ENCODE measurements at regions not wholly inside any gene's neighbourhood (a gene's known extent, or its start where the extent isn't known, plus 50 kb on each side); places are given as distances from the start of the nearest gene placed in this dataset.

DNA sequence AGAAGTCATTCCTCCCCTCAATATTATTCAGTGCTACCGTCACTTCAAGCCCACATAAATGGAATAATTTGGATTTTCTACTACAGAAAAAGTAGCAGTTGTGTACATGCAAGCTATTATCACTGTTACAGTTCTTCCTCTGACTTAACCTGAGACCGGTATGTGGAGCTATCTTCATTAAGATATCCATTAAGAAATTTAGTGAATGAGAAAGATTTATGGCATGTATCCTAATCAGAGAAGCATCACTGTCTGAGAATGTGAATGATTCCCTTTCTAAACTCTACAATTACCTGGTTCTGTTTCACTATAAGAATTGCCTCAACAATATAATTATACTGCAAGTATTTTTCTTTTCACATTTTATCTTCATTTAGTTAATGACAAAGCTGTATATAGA lies 278.7 kb downstream of the KLF5 start:
- no peak for DNase-seq (ENCODE audit: low read depth, low spot score)
- Histone ChIP-seq H3K27me3 (ENCODE audit: insufficient read depth, insufficient read length) (no peaks in the 10 kb centered on the region), H3K9ac (ENCODE audit: insufficient read length, low read depth) (no peak overlapping the region), H3K36me3 (ENCODE audit: insufficient read depth, insufficient read length, low read length) (no peaks in the 10 kb centered on the region), H3K4me1 (ENCODE audit: insufficient read depth, insufficient read length) (no peaks in the 10 kb centered on the region), H3K4me3 (ENCODE audit: insufficient read length, low read depth) (no peak overlapping the region), H3K9me3 (ENCODE audit: insufficient read depth, low read length) (no peaks in the 10 kb centered on the region)
- TF ChIP-seq SUZ12 (IDR thresholded peaks at IDR 0.05; ENCODE audit: extremely low read depth, insufficient read depth, insufficient read length) (no peak), YY1 (IDR thresholded peaks at IDR 0.05; ENCODE audit: insufficient read depth, insufficient read length) (no peak), ZNF274 (IDR thresholded peaks at IDR 0.05; ENCODE audit: low read depth, low read length) (no peak)

DNA sequence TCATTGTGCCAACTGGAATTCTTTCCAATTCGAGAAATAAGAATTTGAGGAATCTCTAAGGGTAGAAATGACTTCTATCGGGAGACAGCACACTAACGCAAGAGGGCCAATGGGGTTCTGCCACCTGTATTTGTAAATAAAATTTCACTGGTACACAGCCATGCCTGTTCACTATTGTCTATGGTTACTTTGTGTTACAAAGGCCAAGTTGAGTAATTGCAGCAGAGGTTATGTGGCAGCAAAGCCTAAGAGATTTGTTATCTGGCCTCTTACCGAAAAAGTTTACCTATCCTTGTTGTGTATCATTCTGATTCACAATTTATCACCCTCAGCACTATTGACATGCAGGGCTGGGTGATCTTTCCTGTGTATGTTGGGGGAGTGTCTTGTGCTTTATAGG lies 278.0 kb downstream of the KLF5 start:
- no peak overlapping the region for H3K9ac ChIP-seq (ENCODE audit: insufficient read length, low read depth)
- no peak for DNase-seq (ENCODE audit: low read depth, low spot score)
- no peak overlapping the region for H3K4me3 ChIP-seq (ENCODE audit: insufficient read length, low read depth)
- no peak for TF ChIP-seq YY1 (IDR thresholded peaks at IDR 0.05; ENCODE audit: insufficient read depth, insufficient read length)
- H3K4me1 ChIP-seq (ENCODE audit: insufficient read depth, insufficient read length), result no peaks in the 10 kb centered on the region
- H3K9me3 ChIP-seq (ENCODE audit: insufficient read depth, low read length), result no peaks in the 10 kb centered on the region
- no peaks in the 10 kb centered on the region for H3K36me3 ChIP-seq (ENCODE audit: insufficient read depth, insufficient read length, low read length)
- no peaks in the 10 kb centered on the region for H3K27me3 ChIP-seq (ENCODE audit: insufficient read depth, insufficient read length)

DNA sequence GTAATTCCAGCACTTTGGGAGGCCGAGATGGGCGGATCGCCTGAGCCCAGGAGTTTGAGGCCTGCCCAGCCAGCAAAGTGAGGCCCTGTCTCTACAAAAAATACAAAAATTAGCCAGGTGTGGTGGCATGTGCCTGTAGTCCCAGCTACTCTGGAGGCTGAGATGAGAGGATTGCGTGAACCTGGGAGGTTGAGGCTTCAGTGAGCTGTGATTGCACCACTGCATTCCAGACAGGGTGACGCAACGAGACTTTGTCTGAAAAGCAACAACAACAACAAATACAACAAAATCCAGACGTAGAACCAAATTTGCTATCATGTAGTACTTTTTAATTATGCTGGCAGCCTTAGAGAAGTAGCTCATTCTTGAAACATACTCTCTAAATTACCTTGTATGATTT lies 277.1 kb downstream of the KLF5 start:
- no peaks in the 10 kb centered on the region for H3K27me3 ChIP-seq (ENCODE audit: insufficient read depth, insufficient read length)
- H3K9me3 ChIP-seq (ENCODE audit: insufficient read depth, low read length), result no peaks in the 10 kb centered on the region
- no peak overlapping the region for H3K4me3 ChIP-seq (ENCODE audit: insufficient read length, low read depth)
- TF ChIP-seq YY1 (IDR thresholded peaks at IDR 0.05; ENCODE audit: insufficient read depth, insufficient read length) (no peak), ZNF274 (IDR thresholded peaks at IDR 0.05; ENCODE audit: low read depth, low read length) (no peak), SUZ12 (IDR thresholded peaks at IDR 0.05; ENCODE audit: extremely low read depth, insufficient read depth, insufficient read length) (no peak)
- H3K36me3 ChIP-seq (ENCODE audit: insufficient read depth, insufficient read length, low read length), result no peaks in the 10 kb centered on the region
- DNase-seq (ENCODE audit: low read depth, low spot score), result no peak
- no peaks in the 10 kb centered on the region for H3K4me1 ChIP-seq (ENCODE audit: insufficient read depth, insufficient read length)
- no peak overlapping the region for H3K9ac ChIP-seq (ENCODE audit: insufficient read length, low read depth)

DNA sequence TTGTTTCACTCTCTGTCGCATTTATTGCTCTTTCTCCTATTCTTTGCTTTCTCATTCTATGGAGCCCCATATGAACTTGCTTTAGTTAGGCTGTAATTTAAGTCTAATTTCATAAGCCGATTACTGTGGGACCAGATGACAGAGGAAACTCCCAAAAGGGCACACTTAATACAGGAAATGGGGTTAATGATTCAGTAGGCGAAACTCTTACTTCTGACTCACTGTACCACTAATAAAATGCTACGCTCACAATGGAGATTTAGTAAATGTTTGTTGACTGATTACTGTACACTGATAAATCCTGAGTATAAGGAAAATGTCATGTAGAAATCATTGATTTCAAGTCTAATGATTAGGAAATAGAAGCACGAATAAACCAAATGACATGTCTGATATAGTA lies 276.4 kb downstream of the KLF5 start:
- no peaks in the 10 kb centered on the region for H3K4me1 ChIP-seq (ENCODE audit: insufficient read depth, insufficient read length)
- H3K27me3 ChIP-seq (ENCODE audit: insufficient read depth, insufficient read length), result no peaks in the 10 kb centered on the region
- TF ChIP-seq SUZ12 (IDR thresholded peaks at IDR 0.05; ENCODE audit: extremely low read depth, insufficient read depth, insufficient read length) (no peak), ZNF274 (IDR thresholded peaks at IDR 0.05; ENCODE audit: low read depth, low read length) (no peak), YY1 (IDR thresholded peaks at IDR 0.05; ENCODE audit: insufficient read depth, insufficient read length) (no peak)
- H3K9me3 ChIP-seq (ENCODE audit: insufficient read depth, low read length), result no peaks in the 10 kb centered on the region
- no peak overlapping the region for H3K4me3 ChIP-seq (ENCODE audit: insufficient read length, low read depth)
- no peak overlapping the region for H3K9ac ChIP-seq (ENCODE audit: insufficient read length, low read depth)
- DNase-seq (ENCODE audit: low read depth, low spot score), result no peak
- no peaks in the 10 kb centered on the region for H3K36me3 ChIP-seq (ENCODE audit: insufficient read depth, insufficient read length, low read length)

DNA sequence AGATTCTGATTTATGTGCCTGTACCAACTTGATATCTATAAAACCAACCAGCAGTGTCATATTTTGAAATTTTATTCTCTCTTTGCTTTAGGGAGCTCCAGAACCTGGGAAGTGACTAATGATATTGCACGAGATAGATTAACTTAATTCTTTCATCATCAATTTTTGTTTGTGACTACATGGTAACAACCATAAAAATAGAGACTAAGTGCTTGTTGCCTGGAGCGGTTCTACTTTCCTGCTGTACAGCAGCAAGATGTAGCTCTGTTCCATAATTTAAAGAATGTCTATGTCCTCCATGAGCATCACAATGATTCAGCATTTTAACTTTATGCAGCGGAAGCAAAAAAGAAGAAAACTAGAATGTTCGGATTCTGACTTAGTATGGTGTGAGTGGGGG lies 275.6 kb downstream of the KLF5 start:
- Histone ChIP-seq H3K9me3 (ENCODE audit: insufficient read depth, low read length) (no peaks in the 10 kb centered on the region), H3K36me3 (ENCODE audit: insufficient read depth, insufficient read length, low read length) (no peaks in the 10 kb centered on the region), H3K27me3 (ENCODE audit: insufficient read depth, insufficient read length) (no peaks in the 10 kb centered on the region), H3K9ac (ENCODE audit: insufficient read length, low read depth) (no peak overlapping the region), H3K4me1 (ENCODE audit: insufficient read depth, insufficient read length) (no peaks in the 10 kb centered on the region), H3K4me3 (ENCODE audit: insufficient read length, low read depth) (no peak overlapping the region)
- TF ChIP-seq SUZ12 (IDR thresholded peaks at IDR 0.05; ENCODE audit: extremely low read depth, insufficient read depth, insufficient read length) (no peak), YY1 (IDR thresholded peaks at IDR 0.05; ENCODE audit: insufficient read depth, insufficient read length) (no peak), ZNF274 (IDR thresholded peaks at IDR 0.05; ENCODE audit: low read depth, low read length) (no peak)
- DNase-seq (ENCODE audit: low read depth, low spot score), result no peak

DNA sequence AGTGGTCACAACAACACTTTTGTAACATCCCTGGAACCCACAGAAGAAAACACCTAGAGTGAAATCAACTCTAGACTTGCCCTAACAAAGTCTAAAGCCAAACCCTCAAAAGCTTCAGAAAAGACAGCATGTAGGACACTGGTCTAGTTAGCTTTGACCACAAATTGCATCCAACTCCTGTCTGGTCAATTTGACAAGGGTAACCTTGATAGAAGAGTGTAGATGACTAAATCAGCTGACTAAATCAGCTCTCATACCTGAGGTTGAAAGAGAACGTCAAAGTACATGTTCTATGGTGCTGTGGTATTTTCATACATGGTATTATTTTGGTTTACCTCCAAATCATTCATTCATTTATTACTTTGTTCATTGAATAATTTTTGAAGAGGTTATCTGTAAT lies 272.8 kb downstream of the KLF5 start:
- Histone ChIP-seq H3K4me1 (ENCODE audit: insufficient read depth, insufficient read length) (no peaks in the 10 kb centered on the region), H3K9ac (ENCODE audit: insufficient read length, low read depth) (no peak overlapping the region), H3K36me3 (ENCODE audit: insufficient read depth, insufficient read length, low read length) (no peaks in the 10 kb centered on the region), H3K4me3 (ENCODE audit: insufficient read length, low read depth) (no peak overlapping the region), H3K27me3 (ENCODE audit: insufficient read depth, insufficient read length) (no peaks in the 10 kb centered on the region), H3K9me3 (ENCODE audit: insufficient read depth, low read length) (no peaks in the 10 kb centered on the region)
- no peak for DNase-seq (ENCODE audit: low read depth, low spot score)
- TF ChIP-seq SUZ12 (IDR thresholded peaks at IDR 0.05; ENCODE audit: extremely low read depth, insufficient read depth, insufficient read length) (no peak), ZNF274 (IDR thresholded peaks at IDR 0.05; ENCODE audit: low read depth, low read length) (no peak), YY1 (IDR thresholded peaks at IDR 0.05; ENCODE audit: insufficient read depth, insufficient read length) (no peak)

DNA sequence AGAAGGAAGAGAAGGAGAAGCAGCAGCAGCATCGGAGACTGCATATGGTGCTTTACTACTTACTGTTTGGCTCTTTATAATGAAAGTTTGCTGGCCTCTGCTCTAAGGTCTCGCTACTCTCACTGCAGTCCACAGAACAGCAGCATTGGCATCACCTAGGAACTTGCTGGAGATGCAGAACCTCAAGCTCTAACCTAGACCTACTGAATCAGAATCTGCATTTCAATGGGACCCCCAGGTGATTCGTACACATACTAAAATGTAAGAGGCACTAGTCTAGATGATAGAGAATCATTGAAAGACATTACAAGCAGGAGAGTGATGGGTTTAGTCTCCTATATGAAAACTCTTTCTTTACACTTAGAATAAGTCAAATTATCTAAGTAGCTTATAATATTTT lies 270.6 kb downstream of the KLF5 start:
- DNase-seq (ENCODE audit: low read depth, low spot score), result no peak
- TF ChIP-seq YY1 (IDR thresholded peaks at IDR 0.05; ENCODE audit: insufficient read depth, insufficient read length) (no peak), SUZ12 (IDR thresholded peaks at IDR 0.05; ENCODE audit: extremely low read depth, insufficient read depth, insufficient read length) (no peak), ZNF274 (IDR thresholded peaks at IDR 0.05; ENCODE audit: low read depth, low read length) (no peak)
- H3K9ac ChIP-seq (ENCODE audit: insufficient read length, low read depth), result no peak overlapping the region

DNA sequence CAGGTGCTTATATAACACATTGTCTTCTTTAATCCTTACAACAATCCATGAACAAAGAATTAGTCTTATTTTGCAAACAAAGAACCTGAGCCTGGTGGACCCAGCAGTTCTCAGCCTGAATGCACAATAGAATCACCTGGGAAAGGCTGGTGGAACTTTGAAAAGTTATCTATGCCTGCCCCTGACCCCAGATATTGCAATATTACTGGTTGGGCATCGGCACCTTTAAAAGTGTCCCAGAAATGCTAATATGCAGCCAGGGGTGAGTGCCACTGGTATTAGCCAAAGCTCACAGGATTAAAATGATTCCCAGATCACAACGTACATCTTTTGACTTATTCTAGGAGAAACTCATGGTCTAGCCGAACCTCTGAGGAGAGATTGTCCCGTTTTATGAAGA lies 268.8 kb downstream of the KLF5 start:
- no peak overlapping the region for H3K4me3 ChIP-seq (ENCODE audit: insufficient read length, low read depth)
- no peaks in the 10 kb centered on the region for H3K4me1 ChIP-seq (ENCODE audit: insufficient read depth, insufficient read length)
- H3K27me3 ChIP-seq (ENCODE audit: insufficient read depth, insufficient read length), result no peaks in the 10 kb centered on the region
- H3K9ac ChIP-seq (ENCODE audit: insufficient read length, low read depth), result no peak overlapping the region
- no peak for DNase-seq (ENCODE audit: low read depth, low spot score)
- no peaks in the 10 kb centered on the region for H3K9me3 ChIP-seq (ENCODE audit: insufficient read depth, low read length)
- H3K36me3 ChIP-seq (ENCODE audit: insufficient read depth, insufficient read length, low read length), result no peaks in the 10 kb centered on the region
- no peak for TF ChIP-seq SUZ12 (IDR thresholded peaks at IDR 0.05; ENCODE audit: extremely low read depth, insufficient read depth, insufficient read length)
- TF ChIP-seq ZNF274 (IDR thresholded peaks at IDR 0.05; ENCODE audit: low read depth, low read length), result no peak
- no peak for TF ChIP-seq YY1 (IDR thresholded peaks at IDR 0.05; ENCODE audit: insufficient read depth, insufficient read length)

More for the DNA sequence above, 270.6 kb downstream of the KLF5 start:
- H3K4me1 ChIP-seq (ENCODE audit: insufficient read depth, insufficient read length), result no peaks in the 10 kb centered on the region
- no peaks in the 10 kb centered on the region for H3K36me3 ChIP-seq (ENCODE audit: insufficient read depth, insufficient read length, low read length)
- no peaks in the 10 kb centered on the region for H3K9me3 ChIP-seq (ENCODE audit: insufficient read depth, low read length)
- H3K27me3 ChIP-seq (ENCODE audit: insufficient read depth, insufficient read length), result no peaks in the 10 kb centered on the region
- no peak overlapping the region for H3K4me3 ChIP-seq (ENCODE audit: insufficient read length, low read depth)
